Neutrophil (primary cell): ENCODE measurements at regions not wholly inside any gene's neighbourhood (a gene's known extent, or its start where the extent isn't known, plus 50 kb on each side); places are given as distances from the start of the nearest gene placed in this dataset.

Experiments
- H3K27ac ChIP-seq: fragments of 200-600 bp; sonication (generic); 2 replicates; pipeline ENCODE4 v1.5.1; 2016; ENCODE audit warnings: mild to moderate bottlenecking, moderate library complexity
- H3K27me3 ChIP-seq: fragments of 200-600 bp; sonication (generic); 2 replicates; pipeline ENCODE4 v1.6.0; 2016; ENCODE audit warnings: mild to moderate bottlenecking
- H3K36me3 ChIP-seq: fragments of 200-600 bp; sonication (generic); 2 replicates; pipeline ENCODE4 v1.5.1; 2017
- H3K4me1 ChIP-seq, 2 experiments: fragments of 200-600 bp in 1 of 2; sonication (generic) in 1 of 2; 1 replicate in 1 of 2; 2 replicates in 1 of 2; pipeline versions ENCODE4 v1.5.1 to v1.6.1; 2013 to 2016; ENCODE audit warnings: low read depth in 1 of 2, low read length in 1 of 2, mild to moderate bottlenecking in 1 of 2, moderate library complexity in 1 of 2; ENCODE audit not compliant: control insufficient read depth in 1 of 2, insufficient read depth in 1 of 2
- H3K4me3 ChIP-seq, 2 experiments: fragments of 200-600 bp in 1 of 2; sonication (generic) in 1 of 2; 1 replicate in 1 of 2; 2 replicates in 1 of 2; pipeline ENCODE4 v1.5.1; 2013 to 2016; ENCODE audit warnings: low read depth in 1 of 2, low read length in 1 of 2, mild to moderate bottlenecking in 1 of 2, moderate library complexity in 1 of 2
- H3K9me3 ChIP-seq: fragments of 200-600 bp; sonication (generic); 2 replicates; pipeline ENCODE4 v1.5.1; 2016
- CTCF ChIP-seq: fragments of 200-600 bp; sonication (generic); IDR thresholded peaks from 2 replicates; pipeline ENCODE4 v1.5.1; 2016; ENCODE audit warnings: antibody characterized with exemption

- no peaks in the 10 kb centered on the region for H3K36me3 ChIP-seq
- no peak for TF ChIP-seq CTCF
- H3K27ac ChIP-seq, result no peak overlapping the region
- no peaks in the 10 kb centered on the region for H3K9me3 ChIP-seq
- no peaks in the 10 kb centered on the region for H3K4me1 ChIP-seq
- H3K27me3 ChIP-seq, result no peaks in the 10 kb centered on the region
- H3K4me3 ChIP-seq, result no peak overlapping the region
Measured at GRCh38 chr2:2860589-2861300, 516.9 kb downstream of the EIPR1 start.

- Histone ChIP-seq H3K9me3 (no peaks in the 10 kb centered on the region), H3K27me3 (no peaks in the 10 kb centered on the region), H3K27ac (no peak overlapping the region), H3K4me1 (no peaks in the 10 kb centered on the region), H3K36me3 (no peaks in the 10 kb centered on the region), H3K4me3 (no peak overlapping the region)
- TF ChIP-seq CTCF, result no peak
Measured at GRCh38 chr2:2859732-2860131, 517.9 kb downstream of the EIPR1 start.

DNA sequence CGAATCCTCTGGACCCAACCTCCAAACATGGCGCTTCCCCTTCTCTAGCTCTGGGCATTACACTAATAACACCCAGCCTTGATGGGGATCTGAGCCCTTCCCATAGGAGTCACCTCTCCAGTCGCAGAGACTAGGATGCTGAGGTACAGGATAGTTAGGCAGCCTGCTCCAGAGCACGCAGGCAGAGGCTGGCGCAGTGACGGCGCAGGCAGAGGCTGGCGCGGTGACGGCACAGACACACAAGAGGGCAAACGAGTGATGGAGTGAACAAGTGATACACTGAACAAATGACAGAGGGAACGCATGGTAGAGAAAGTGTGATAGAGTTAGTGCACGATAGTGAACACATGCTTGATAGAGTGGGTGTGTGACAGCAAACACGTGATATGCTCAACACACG, 518.5 kb downstream of the EIPR1 start:
- no peaks in the 10 kb centered on the region for H3K9me3 ChIP-seq
- no peak for TF ChIP-seq CTCF

DNA sequence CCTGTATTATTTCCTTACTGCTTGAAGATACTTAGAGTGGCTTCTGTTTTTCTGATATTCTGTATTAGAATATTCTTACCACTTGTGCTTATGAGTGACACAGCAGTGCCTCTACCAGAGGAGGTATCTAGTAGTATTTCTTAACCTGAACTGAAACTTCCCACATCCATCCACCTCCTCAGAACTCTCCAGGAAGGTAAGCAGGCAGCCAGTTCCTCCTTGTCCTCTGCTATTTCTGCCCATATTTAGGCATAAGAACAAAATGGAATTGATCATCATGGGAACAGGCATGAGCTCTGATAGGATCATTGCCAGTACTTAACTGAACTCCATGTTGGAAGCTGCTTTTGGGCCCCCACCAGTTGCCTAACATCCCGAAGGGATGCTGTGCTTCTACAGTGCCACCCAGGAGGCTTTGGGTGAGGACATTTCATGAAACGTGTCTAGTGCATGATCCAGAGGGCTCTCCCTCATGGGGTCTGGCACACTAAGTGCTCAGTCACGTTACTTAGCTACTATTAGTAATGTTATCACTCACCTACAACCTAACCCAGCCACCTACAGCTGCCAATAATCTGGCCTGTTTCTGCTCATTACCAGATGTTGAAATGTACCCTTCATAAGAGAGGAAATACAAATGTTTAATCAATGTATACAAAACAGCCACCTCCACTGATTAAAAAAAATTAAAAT, 520.7 kb downstream of the EIPR1 start:
- no peak for TF ChIP-seq CTCF
- no peaks in the 10 kb centered on the region for H3K4me1 ChIP-seq
- no peaks in the 10 kb centered on the region for H3K36me3 ChIP-seq
- H3K4me3 ChIP-seq, result no peak overlapping the region
- H3K27ac ChIP-seq, result no peak overlapping the region
- no peaks in the 10 kb centered on the region for H3K27me3 ChIP-seq
- H3K9me3 ChIP-seq, result no peaks in the 10 kb centered on the region

More for the DNA sequence above, 518.5 kb downstream of the EIPR1 start:
- H3K4me3 ChIP-seq, result no peak overlapping the region
- H3K36me3 ChIP-seq, result no peaks in the 10 kb centered on the region
- H3K27me3 ChIP-seq, result no peaks in the 10 kb centered on the region
- no peak overlapping the region for H3K27ac ChIP-seq
- no peaks in the 10 kb centered on the region for H3K4me1 ChIP-seq

- Histone ChIP-seq H3K4me1 (no peaks in the 10 kb centered on the region), H3K27ac (no peak overlapping the region), H3K4me3 (no peak overlapping the region), H3K9me3 (no peaks in the 10 kb centered on the region), H3K36me3 (no peaks in the 10 kb centered on the region), H3K27me3 (no peaks in the 10 kb centered on the region)
- TF ChIP-seq CTCF, result no peak
Measured at GRCh38 chr2:2855297-2855696, 522.3 kb downstream of the EIPR1 start.
